ENCODE measurements at regions not wholly inside any gene's neighbourhood (a gene's known extent, or its start where the extent isn't known, plus 50 kb on each side); places are given as distances from the start of the nearest gene placed in this dataset.

- TF ChIP-seq TCF12 (IDR thresholded peaks at IDR 0.05; ENCODE audit: low read depth) (no peak), YY1 (IDR thresholded peaks at IDR 0.05; ENCODE audit: low read depth) (no peak), TAF1 (IDR thresholded peaks at IDR 0.05; ENCODE audit: low read depth) (no peak), FOXM1 (IDR thresholded peaks at IDR 0.05; ENCODE audit: borderline replicate concordance, low read depth) (no peak), TEAD4 (IDR thresholded peaks at IDR 0.05) (no peak), EGR1 (IDR thresholded peaks at IDR 0.05) (no peak), REST (IDR thresholded peaks at IDR 0.05; ENCODE audit: low read depth) (no peak), MAX (IDR thresholded peaks at IDR 0.05) (no peak), RAD21 (IDR thresholded peaks at IDR 0.05; ENCODE audit: low read depth) (no peak), CEBPB (IDR thresholded peaks at IDR 0.05) (no peak), NFIC (IDR thresholded peaks at IDR 0.05) (no peak), USF1 (IDR thresholded peaks at IDR 0.05) (no peak), ZBTB7A (IDR thresholded peaks at IDR 0.05; ENCODE audit: low read depth) (no peak), CREB1 (IDR thresholded peaks at IDR 0.05; ENCODE audit: low read depth) (no peak), EP300 (IDR thresholded peaks at IDR 0.05; ENCODE audit: borderline replicate concordance) (no peak)
These were observed 87.8 kb downstream of the PMP22 start for GRCh38 chr17:15177343-15177742.

GRCh38 chr17:15175356-15175755 lies 89.8 kb downstream of the PMP22 start:
- TF ChIP-seq EP300 (IDR thresholded peaks at IDR 0.05; ENCODE audit: borderline replicate concordance): no peak
- no peak for TF ChIP-seq USF1 (IDR thresholded peaks at IDR 0.05)
- no peak for TF ChIP-seq CEBPB (IDR thresholded peaks at IDR 0.05)
- no peak for TF ChIP-seq TAF1 (IDR thresholded peaks at IDR 0.05; ENCODE audit: low read depth)
- TF ChIP-seq YY1 (IDR thresholded peaks at IDR 0.05; ENCODE audit: low read depth): no peak
- TF ChIP-seq EGR1 (IDR thresholded peaks at IDR 0.05): no peak
- TF ChIP-seq MAX (IDR thresholded peaks at IDR 0.05): no peak
- TF ChIP-seq FOXM1 (IDR thresholded peaks at IDR 0.05; ENCODE audit: borderline replicate concordance, low read depth): no peak
- no peak for TF ChIP-seq TCF12 (IDR thresholded peaks at IDR 0.05; ENCODE audit: low read depth)
- no peak for TF ChIP-seq NFIC (IDR thresholded peaks at IDR 0.05)

- TF ChIP-seq EP300 (IDR thresholded peaks at IDR 0.05; ENCODE audit: borderline replicate concordance) (no peak), RAD21 (IDR thresholded peaks at IDR 0.05; ENCODE audit: low read depth) (peak; percentile 71), USF1 (IDR thresholded peaks at IDR 0.05) (no peak), YY1 (IDR thresholded peaks at IDR 0.05; ENCODE audit: low read depth) (no peak), REST (IDR thresholded peaks at IDR 0.05; ENCODE audit: low read depth) (no peak), TCF12 (IDR thresholded peaks at IDR 0.05; ENCODE audit: low read depth) (no peak), EGR1 (IDR thresholded peaks at IDR 0.05) (no peak), NFIC (IDR thresholded peaks at IDR 0.05) (no peak)
These were observed 93.7 kb downstream of the PMP22 start for GRCh38 chr17:15171167-15172047.

GRCh38 chr17:15169676-15170075 lies 95.5 kb downstream of the PMP22 start:
- TF ChIP-seq USF1 (IDR thresholded peaks at IDR 0.05) (no peak), NFIC (IDR thresholded peaks at IDR 0.05) (no peak), EGR1 (IDR thresholded peaks at IDR 0.05) (no peak), TEAD4 (IDR thresholded peaks at IDR 0.05) (no peak), FOXM1 (IDR thresholded peaks at IDR 0.05; ENCODE audit: borderline replicate concordance, low read depth) (no peak), EP300 (IDR thresholded peaks at IDR 0.05; ENCODE audit: borderline replicate concordance) (no peak), TAF1 (IDR thresholded peaks at IDR 0.05; ENCODE audit: low read depth) (no peak), CEBPB (IDR thresholded peaks at IDR 0.05) (no peak), TCF12 (IDR thresholded peaks at IDR 0.05; ENCODE audit: low read depth) (no peak), CREB1 (IDR thresholded peaks at IDR 0.05; ENCODE audit: low read depth) (no peak), REST (IDR thresholded peaks at IDR 0.05; ENCODE audit: low read depth) (no peak), RAD21 (IDR thresholded peaks at IDR 0.05; ENCODE audit: low read depth) (no peak), MAX (IDR thresholded peaks at IDR 0.05) (no peak), ZBTB7A (IDR thresholded peaks at IDR 0.05; ENCODE audit: low read depth) (no peak)

Measured in Ishikawa (cell line).